MCF 10A (cell line): ENCODE measurements at regions not wholly inside any gene's neighbourhood (a gene's known extent, or its start where the extent isn't known, plus 50 kb on each side); places are given as distances from the start of the nearest gene placed in this dataset.
"Not testable (repeated sequence)": the region's sequence is repeated elsewhere in the genome, so short reads cannot be mapped to it uniquely, and the experiment has no call there.

Experiments
- BruUV-seq: library from RNA; stranded (reverse); fragments of 400-500 nt; replicated peaks from 2 replicates; lab custom pipeline; 2021; lab: Mats Ljungman, UMichigan
- CTCF ChIA-PET: fragments of 300-600 bp; sonication (Branson Sonifier 250); formaldehyde crosslinking; extraction: SDS; loops from one replicate; lab custom pipeline; 2021; ENCODE audit warnings: antibody characterized with exemption, inconsistent platforms; lab: Yijun Ruan, JAX
- POLR2A ChIA-PET: fragments of 300-600, 350-650 bp; sonication (Branson Sonifier 250); formaldehyde crosslinking; extraction: SDS; loops from one replicate; lab custom pipeline; 2020; ENCODE audit warnings: antibody characterized with exemption, inconsistent platforms; lab: Yijun Ruan, JAX
- DNase-seq: peaks from one replicate; pipeline ENCODE4 v3.0.0-alpha.2; 2018; ENCODE audit not compliant: unreplicated experiment
- H3K27ac Mint-ChIP-seq: one replicate; pipeline ENCODE4 v1.8.0; 2022; ENCODE audit warnings: mild to moderate bottlenecking, low read depth, mixed read lengths; ENCODE audit not compliant: unreplicated experiment
- H3K27me3 Mint-ChIP-seq: one replicate; pipeline ENCODE4 v1.8.0; 2022; ENCODE audit warnings: mixed read lengths; ENCODE audit not compliant: insufficient read depth, unreplicated experiment
- H3K36me3 Mint-ChIP-seq: one replicate; pipeline ENCODE4 v1.8.0; 2022; ENCODE audit warnings: mild to moderate bottlenecking, moderate library complexity, mixed read lengths; ENCODE audit not compliant: insufficient read depth, unreplicated experiment
- H3K4me1 Mint-ChIP-seq: one replicate; pipeline ENCODE4 v1.8.0; 2022; ENCODE audit warnings: mixed read lengths; ENCODE audit not compliant: insufficient read depth, unreplicated experiment
- H3K4me3 Mint-ChIP-seq: one replicate; pipeline ENCODE4 v1.8.0; 2022; ENCODE audit warnings: mild to moderate bottlenecking, moderate library complexity, mixed read lengths; ENCODE audit not compliant: unreplicated experiment
- H3K9me3 Mint-ChIP-seq: one replicate; pipeline ENCODE4 v1.8.0; 2022; ENCODE audit warnings: mixed read lengths; ENCODE audit not compliant: unreplicated experiment
- intact Hi-C: fragments of 100-400 bp; cut with micrococcal nuclease; formaldehyde crosslinking; loops from 2 replicates; pipeline ENCODE4 v1.14.1; 2022
- TF ChIP-seq, protein P1 (sequence below): fragments of 200-600 bp; IDR thresholded peaks from one replicate; pipeline ENCODE4 v1.8.0; 2022; ENCODE audit warnings: antibody characterized with exemption, mild to moderate bottlenecking; ENCODE audit not compliant: unreplicated experiment

DNA sequence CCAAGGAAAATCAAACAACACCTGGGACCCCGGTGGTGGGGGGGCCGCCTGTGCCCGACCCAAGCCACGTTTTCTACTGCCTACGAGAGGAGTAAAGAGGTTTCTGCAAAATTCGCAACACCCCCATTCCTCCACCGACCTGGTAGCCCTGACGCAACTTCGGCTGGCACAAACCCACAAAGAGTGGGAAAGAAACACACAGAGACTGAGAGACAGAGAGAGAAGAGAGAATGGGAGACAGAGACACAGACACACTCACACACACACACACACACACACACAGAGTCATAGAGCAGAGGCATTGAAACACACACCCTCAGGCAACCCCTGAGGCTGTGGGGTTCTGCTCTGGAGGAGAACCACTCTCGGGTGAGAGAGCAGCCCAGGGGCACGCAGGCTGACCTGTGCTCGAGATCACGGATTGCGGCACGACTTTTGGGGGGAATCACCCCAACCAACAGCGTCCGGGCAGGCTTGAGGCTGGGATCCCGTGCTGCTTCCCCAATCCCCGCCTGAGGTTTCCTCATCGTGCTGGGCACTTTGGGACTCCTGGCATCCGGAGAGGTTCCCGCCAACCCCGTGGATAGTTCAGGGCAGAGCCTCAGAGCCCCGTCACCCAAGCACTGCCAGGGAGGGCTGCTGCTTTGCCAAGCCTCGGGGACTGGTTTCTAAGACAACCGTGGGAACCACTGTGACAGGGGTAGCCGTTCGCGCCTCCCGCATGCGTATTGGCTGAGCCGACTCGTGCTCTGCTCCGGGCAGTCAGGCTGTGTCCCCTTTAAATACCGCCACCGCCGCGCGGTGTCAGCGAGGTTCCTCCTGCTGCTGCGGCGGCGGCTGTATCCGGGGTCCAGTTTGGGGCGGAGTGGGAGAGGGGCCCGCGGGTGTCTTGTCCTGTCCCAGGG lies 682.4 kb upstream of the TPTE start:
- H3K9me3 Mint-ChIP-seq = peaks cover 33% of the 10 kb centered on the region
- DNase-seq = no peak
- no peak overlapping the region for H3K4me3 Mint-ChIP-seq
- no peaks in the 10 kb centered on the region for H3K27me3 Mint-ChIP-seq
- ChIA-PET CTCF (no interaction called here), POLR2A (no interaction called here)
- TF ChIP-seq, protein P1, sequence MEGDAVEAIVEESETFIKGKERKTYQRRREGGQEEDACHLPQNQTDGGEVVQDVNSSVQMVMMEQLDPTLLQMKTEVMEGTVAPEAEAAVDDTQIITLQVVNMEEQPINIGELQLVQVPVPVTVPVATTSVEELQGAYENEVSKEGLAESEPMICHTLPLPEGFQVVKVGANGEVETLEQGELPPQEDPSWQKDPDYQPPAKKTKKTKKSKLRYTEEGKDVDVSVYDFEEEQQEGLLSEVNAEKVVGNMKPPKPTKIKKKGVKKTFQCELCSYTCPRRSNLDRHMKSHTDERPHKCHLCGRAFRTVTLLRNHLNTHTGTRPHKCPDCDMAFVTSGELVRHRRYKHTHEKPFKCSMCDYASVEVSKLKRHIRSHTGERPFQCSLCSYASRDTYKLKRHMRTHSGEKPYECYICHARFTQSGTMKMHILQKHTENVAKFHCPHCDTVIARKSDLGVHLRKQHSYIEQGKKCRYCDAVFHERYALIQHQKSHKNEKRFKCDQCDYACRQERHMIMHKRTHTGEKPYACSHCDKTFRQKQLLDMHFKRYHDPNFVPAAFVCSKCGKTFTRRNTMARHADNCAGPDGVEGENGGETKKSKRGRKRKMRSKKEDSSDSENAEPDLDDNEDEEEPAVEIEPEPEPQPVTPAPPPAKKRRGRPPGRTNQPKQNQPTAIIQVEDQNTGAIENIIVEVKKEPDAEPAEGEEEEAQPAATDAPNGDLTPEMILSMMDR = no peak
- no peaks in the 10 kb centered on the region for H3K36me3 Mint-ChIP-seq
- BruUV-seq = no TSS peak
- H3K27ac Mint-ChIP-seq = no peak overlapping the region
- no peaks in the 10 kb centered on the region for H3K4me1 Mint-ChIP-seq
- intact Hi-C loops = no loop called here

DNA sequence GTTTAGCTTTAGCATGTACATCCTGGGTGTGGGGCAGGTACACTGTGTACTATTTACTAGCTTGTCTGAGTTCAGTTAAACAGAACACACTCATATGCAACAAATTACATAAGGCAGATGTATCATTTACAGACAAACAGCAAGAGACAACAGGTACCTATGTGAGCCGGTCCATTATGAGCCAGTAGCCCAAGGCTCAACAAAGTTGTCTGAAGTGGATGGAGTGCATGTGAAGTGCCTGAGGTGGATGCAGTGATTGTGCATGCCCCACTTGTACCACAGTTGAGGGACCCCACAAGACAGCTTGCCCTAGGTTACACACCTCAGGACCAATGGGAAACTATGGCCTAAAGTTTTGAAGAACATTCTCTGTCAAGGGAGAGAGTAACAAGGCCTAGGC lies 677.3 kb upstream of the TPTE start:
- DNase-seq, intact Hi-C loops, H3K36me3 Mint-ChIP-seq, H3K27ac Mint-ChIP-seq, H3K4me1 Mint-ChIP-seq, BruUV-seq, CTCF ChIA-PET, H3K4me3 Mint-ChIP-seq, POLR2A ChIA-PET, H3K27me3 Mint-ChIP-seq: not testable (repeated sequence)
- peaks cover 23% of the 10 kb centered on the region for H3K9me3 Mint-ChIP-seq

DNA sequence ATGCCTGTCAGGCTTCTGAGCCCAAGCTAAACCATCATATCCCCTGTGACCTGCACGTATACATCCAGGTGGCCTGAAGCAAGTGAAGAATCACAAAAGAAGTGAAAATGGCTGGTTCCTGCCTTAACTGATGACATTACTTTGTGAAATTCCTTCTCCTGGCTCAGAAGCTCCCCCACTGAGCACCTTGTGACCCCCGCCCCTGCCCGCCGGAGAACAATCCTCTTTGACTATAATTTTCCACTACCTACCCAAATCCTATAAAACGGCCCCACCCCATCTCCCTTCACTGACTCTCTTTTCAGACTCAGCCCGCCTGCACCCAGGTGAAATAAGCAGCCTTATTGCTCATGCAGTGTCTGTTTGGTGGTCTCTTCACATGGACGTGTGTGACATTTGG lies 673.9 kb upstream of the TPTE start:
- H3K9me3 Mint-ChIP-seq, H3K27me3 Mint-ChIP-seq, BruUV-seq, intact Hi-C loops, POLR2A ChIA-PET, H3K36me3 Mint-ChIP-seq, H3K4me3 Mint-ChIP-seq, H3K27ac Mint-ChIP-seq, CTCF ChIA-PET, H3K4me1 Mint-ChIP-seq, DNase-seq: not testable (repeated sequence)

DNA sequence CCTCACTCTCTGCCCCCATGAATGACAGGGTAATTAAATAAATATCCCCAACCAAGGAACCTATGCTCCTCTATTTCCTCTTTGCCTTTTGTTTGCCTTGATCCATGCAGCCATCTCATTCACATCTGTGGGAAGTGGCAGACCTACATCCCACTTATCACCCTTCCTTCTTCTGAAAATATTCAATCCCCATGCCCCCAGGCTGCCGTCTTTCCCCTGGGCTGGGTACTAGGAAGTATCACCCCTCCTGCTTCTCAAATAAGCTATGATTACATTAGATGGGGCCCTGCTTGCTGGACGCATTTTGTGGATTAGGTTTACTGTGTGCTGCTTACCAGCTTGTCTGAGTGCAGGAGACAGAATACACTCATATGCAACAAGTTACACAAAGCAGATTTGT lies 670.2 kb upstream of the TPTE start:
- BruUV-seq, POLR2A ChIA-PET, CTCF ChIA-PET, H3K9me3 Mint-ChIP-seq, H3K4me3 Mint-ChIP-seq, H3K27ac Mint-ChIP-seq, H3K4me1 Mint-ChIP-seq, DNase-seq, intact Hi-C loops, H3K27me3 Mint-ChIP-seq, H3K36me3 Mint-ChIP-seq: not testable (repeated sequence)

DNA sequence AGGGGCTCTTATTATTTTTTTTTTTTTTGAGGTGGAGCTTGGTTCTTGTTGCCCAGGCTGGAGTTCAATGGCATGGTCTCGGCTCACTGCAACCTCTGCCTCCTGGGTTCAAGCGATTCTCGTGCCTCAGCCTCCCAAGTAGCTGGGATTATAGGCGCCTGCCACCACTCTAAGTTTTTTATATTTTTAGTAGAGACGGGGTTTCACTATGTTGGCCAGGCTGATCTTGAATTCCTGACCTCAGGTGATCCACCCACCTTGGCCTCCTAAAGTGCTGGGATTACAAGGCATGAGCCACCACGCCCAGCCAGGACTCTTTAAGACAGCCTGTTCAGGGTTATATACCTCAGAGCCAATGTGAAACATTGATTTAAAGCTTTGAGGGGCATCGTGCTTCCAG lies 669.7 kb upstream of the TPTE start:
- H3K4me1 Mint-ChIP-seq, H3K27me3 Mint-ChIP-seq, DNase-seq, H3K9me3 Mint-ChIP-seq, CTCF ChIA-PET, H3K27ac Mint-ChIP-seq, POLR2A ChIA-PET, intact Hi-C loops, H3K36me3 Mint-ChIP-seq, BruUV-seq, H3K4me3 Mint-ChIP-seq: not testable (repeated sequence)

DNA sequence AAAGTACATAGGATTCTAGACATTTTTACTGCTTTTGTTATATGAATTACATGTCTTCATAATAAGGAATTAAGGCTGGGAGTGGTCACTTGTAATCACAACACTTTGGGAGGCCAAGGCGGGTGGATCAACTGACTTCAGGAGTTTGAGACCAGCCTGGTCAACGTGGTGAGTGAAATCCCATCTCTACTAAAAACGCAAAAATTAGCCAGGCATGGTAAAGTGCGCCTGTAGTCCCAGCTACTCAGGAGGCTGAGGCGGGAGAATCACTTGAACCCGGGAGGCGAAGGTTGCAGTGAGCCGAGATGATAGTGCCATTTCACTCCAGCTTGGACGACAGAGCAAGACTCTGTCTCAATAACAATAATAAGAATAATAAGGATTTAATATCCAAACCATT lies 663.8 kb upstream of the TPTE start:
- H3K27ac Mint-ChIP-seq, BruUV-seq, intact Hi-C loops: not testable (repeated sequence)

DNA sequence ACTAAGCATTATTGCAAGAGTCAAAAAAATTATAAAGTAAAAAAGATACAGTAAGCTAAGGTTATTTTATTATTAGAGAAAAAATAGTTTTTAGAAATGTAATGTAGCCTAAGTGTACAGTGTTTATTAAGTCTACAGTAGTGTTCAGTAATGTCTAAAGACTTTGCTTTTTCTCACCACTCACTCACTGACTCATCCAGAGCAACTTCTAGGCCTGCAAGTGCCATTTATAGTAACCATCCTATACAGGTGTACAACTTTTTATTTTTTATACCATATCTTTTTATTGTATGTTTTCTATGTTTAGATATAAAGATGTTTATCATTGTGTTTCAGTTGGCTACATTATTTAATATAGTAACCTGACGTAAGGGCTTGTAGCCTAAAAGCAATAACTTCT lies 661.5 kb upstream of the TPTE start:
- intact Hi-C loops, H3K4me1 Mint-ChIP-seq, POLR2A ChIA-PET, CTCF ChIA-PET, BruUV-seq, DNase-seq, H3K27me3 Mint-ChIP-seq, H3K4me3 Mint-ChIP-seq, H3K27ac Mint-ChIP-seq, H3K36me3 Mint-ChIP-seq: not testable (repeated sequence)
- peaks cover 33% of the 10 kb centered on the region for H3K9me3 Mint-ChIP-seq

More for the DNA sequence above, 663.8 kb upstream of the TPTE start:
- CTCF ChIA-PET, H3K4me3 Mint-ChIP-seq, H3K36me3 Mint-ChIP-seq, H3K4me1 Mint-ChIP-seq, POLR2A ChIA-PET, H3K27me3 Mint-ChIP-seq, DNase-seq: not testable (repeated sequence)
- H3K9me3 Mint-ChIP-seq = peaks cover 23% of the 10 kb centered on the region

DNA sequence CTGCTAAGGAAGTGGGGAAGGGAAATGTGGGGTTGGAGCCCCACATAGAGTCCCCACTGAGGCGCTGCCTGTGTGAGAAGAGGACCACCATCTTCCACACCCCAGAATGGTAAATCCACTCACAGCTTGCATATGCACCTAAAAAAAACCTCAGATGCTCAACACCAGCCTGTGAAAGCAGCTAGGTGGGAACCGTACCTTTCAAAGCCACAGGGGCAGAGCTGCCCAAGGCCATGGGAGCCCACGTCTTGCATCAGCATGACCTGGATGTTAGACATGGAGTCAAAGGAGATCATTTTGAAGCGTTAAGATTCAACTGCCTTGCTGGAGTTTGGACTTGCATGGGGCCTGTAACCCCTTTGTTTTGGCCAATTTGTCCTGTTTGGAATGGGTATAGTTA lies 658.9 kb upstream of the TPTE start:
- H3K27ac Mint-ChIP-seq, CTCF ChIA-PET, H3K27me3 Mint-ChIP-seq, POLR2A ChIA-PET, H3K4me1 Mint-ChIP-seq, BruUV-seq, DNase-seq, intact Hi-C loops, H3K4me3 Mint-ChIP-seq, H3K36me3 Mint-ChIP-seq: not testable (repeated sequence)
- peaks cover 24% of the 10 kb centered on the region for H3K9me3 Mint-ChIP-seq
